ENCODE measurements at regions not wholly inside any gene's neighbourhood (a gene's known extent, or its start where the extent isn't known, plus 50 kb on each side); places are given as distances from the start of the nearest gene placed in this dataset.

GRCh38 chr4:181592221-181592745 lies 650.9 kb upstream of the TENM3 start:
- TF ChIP-seq KDM5A (IDR thresholded peaks at IDR 0.05; ENCODE audit: borderline replicate concordance, low read length), result no peak
- no peak for TF ChIP-seq REST (IDR thresholded peaks at IDR 0.05; ENCODE audit: borderline replicate concordance in 1 of 2, low read depth in 1 of 2, low read length in 2 of 2)
- TF ChIP-seq HBP1 (CRISPR knock-in tag; IDR thresholded peaks at IDR 0.05; ENCODE audit: low read depth), result no peak
- no peak for TF ChIP-seq CTCF (CRISPR knock-in tag; IDR thresholded peaks at IDR 0.05)
- no peak for TF ChIP-seq SIN3B (IDR thresholded peaks at IDR 0.05; ENCODE audit: low read length)
- TF ChIP-seq JUND (CRISPR knock-in tag; IDR thresholded peaks at IDR 0.05), result no peak

All from HepG2 (cell line).